Breast epithelium (tissue), 4 donors: ENCODE measurements at regions not wholly inside any gene's neighbourhood (a gene's known extent, or its start where the extent isn't known, plus 50 kb on each side); places are given as distances from the start of the nearest gene placed in this dataset.

ENCODE experiments used
- DNase-seq, 2 donors: peaks; one replicate each; pipeline ENCODE4 v3.0.0-alpha.2; 2019; ENCODE audit warnings: low spot score in 2 of 2
- H3K27ac ChIP-seq, 2 donors: fragments of 200-600 bp; sonication (generic) in 1 of 2; one replicate each; pipeline ENCODE4 v1.5.1; 2016 to 2019; ENCODE audit warnings: mild to moderate bottlenecking in 1 of 2
- H3K27me3 ChIP-seq, 2 donors: fragments of 200-600 bp; sonication (generic) in 1 of 2; one replicate each; pipeline versions ENCODE4 v1.5.1 to v1.6.0; 2017 to 2019; ENCODE audit warnings: control low read depth in 1 of 2, mild to moderate bottlenecking in 1 of 2
- H3K36me3 ChIP-seq: fragments of 200-600 bp; one replicate; pipeline ENCODE4 v1.5.1; 2019
- H3K4me1 ChIP-seq, 2 donors: fragments of 200-600 bp; sonication (generic); one replicate each; pipeline ENCODE4 v1.5.1; 2016 to 2019; ENCODE audit warnings: control low read depth in 1 of 2
- H3K4me3 ChIP-seq, 3 donors: fragments of 200-600 bp; sonication (generic); 1 replicate in 2 of 3; 2 replicates in 1 of 3; pipeline ENCODE4 v1.5.1; 2016 to 2019; ENCODE audit warnings: mild to moderate bottlenecking in 3 of 3, moderate library complexity in 2 of 3
- H3K9me3 ChIP-seq, 2 donors: fragments of 200-600 bp; sonication (generic) in 1 of 2; one replicate each; pipeline ENCODE4 v1.5.1; 2016 to 2019; ENCODE audit warnings: control low read depth in 1 of 2
- POLR2A ChIP-seq: fragments of 450-650 bp; IDR thresholded peaks from one replicate; pipeline ENCODE4 v1.6.1; 2016; ENCODE audit warnings: antibody characterized with exemption, mild to moderate bottlenecking, moderate library complexity
- POLR2AphosphoS5 ChIP-seq, 3 donors: sonication (generic); formaldehyde crosslinking; IDR thresholded peaks; one replicate each; pipeline ENCODE4 v1.6.1; 2017; ENCODE audit warnings: antibody characterized with exemption in 3 of 3
- intact Hi-C: fragments of 100-400 bp; cut with DNase I; formaldehyde crosslinking; loops from one replicate; pipeline ENCODE4 v1.15.1; 2023; ENCODE audit warnings: low total_unique reads
- TF ChIP-seq, protein P1 (sequence below), 3 donors: fragments of 450-650 bp; IDR thresholded peaks; one replicate each; pipeline ENCODE4 v1.5.1; 2016 to 2017; ENCODE audit warnings: antibody characterized with exemption in 3 of 3, mild to moderate bottlenecking in 3 of 3, moderate library complexity in 3 of 3

GRCh38 chr14:53796734-53797133 lies 159.9 kb downstream of the BMP4 start:
- TF ChIP-seq POLR2A (no peak), POLR2AphosphoS5 (IDR thresholded peaks at IDR 0.05) (no peak)
- TF ChIP-seq, protein P1, sequence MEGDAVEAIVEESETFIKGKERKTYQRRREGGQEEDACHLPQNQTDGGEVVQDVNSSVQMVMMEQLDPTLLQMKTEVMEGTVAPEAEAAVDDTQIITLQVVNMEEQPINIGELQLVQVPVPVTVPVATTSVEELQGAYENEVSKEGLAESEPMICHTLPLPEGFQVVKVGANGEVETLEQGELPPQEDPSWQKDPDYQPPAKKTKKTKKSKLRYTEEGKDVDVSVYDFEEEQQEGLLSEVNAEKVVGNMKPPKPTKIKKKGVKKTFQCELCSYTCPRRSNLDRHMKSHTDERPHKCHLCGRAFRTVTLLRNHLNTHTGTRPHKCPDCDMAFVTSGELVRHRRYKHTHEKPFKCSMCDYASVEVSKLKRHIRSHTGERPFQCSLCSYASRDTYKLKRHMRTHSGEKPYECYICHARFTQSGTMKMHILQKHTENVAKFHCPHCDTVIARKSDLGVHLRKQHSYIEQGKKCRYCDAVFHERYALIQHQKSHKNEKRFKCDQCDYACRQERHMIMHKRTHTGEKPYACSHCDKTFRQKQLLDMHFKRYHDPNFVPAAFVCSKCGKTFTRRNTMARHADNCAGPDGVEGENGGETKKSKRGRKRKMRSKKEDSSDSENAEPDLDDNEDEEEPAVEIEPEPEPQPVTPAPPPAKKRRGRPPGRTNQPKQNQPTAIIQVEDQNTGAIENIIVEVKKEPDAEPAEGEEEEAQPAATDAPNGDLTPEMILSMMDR (IDR thresholded peaks at IDR 0.05), result no peak
- intact Hi-C loops, result no loop called here
- no peak overlapping the region for H3K4me3 ChIP-seq
- H3K27me3 ChIP-seq, result no peaks in the 10 kb centered on the region
- no peaks in the 10 kb centered on the region for H3K36me3 ChIP-seq
- DNase-seq, result no peak
- no peak overlapping the region for H3K27ac ChIP-seq
- H3K4me1 ChIP-seq, result no peaks in the 10 kb centered on the region
- no peaks in the 10 kb centered on the region for H3K9me3 ChIP-seq

GRCh38 chr14:53793790-53794505 lies 162.7 kb downstream of the BMP4 start:
- no peaks in the 10 kb centered on the region for H3K4me1 ChIP-seq
- H3K4me3 ChIP-seq, result no peak overlapping the region
- no peaks in the 10 kb centered on the region for H3K27me3 ChIP-seq
- H3K36me3 ChIP-seq, result no peaks in the 10 kb centered on the region
- no peaks in the 10 kb centered on the region for H3K9me3 ChIP-seq
- TF ChIP-seq, protein P1 (IDR thresholded peaks at IDR 0.05), result no peak
- no peak for TF ChIP-seq POLR2AphosphoS5 (IDR thresholded peaks at IDR 0.05)
- TF ChIP-seq POLR2A, result no peak
- intact Hi-C loops, result no loop called here
- H3K27ac ChIP-seq, result no peak overlapping the region
- DNase-seq, result no peak

- Histone ChIP-seq H3K4me3 (no peak overlapping the region), H3K27me3 (no peaks in the 10 kb centered on the region), H3K36me3 (no peaks in the 10 kb centered on the region), H3K9me3 (no peaks in the 10 kb centered on the region), H3K4me1 (no peaks in the 10 kb centered on the region), H3K27ac (no peak overlapping the region)
- intact Hi-C loops, result no loop called here
- DNase-seq, result no peak
- no peak for TF ChIP-seq POLR2A
- TF ChIP-seq, protein P1 (IDR thresholded peaks at IDR 0.05), result no peak
- no peak for TF ChIP-seq POLR2AphosphoS5 (IDR thresholded peaks at IDR 0.05)
These were observed 163.7 kb downstream of the BMP4 start for GRCh38 chr14:53792909-53793308.

- intact Hi-C loops, result no loop called here
- no peaks in the 10 kb centered on the region for H3K4me1 ChIP-seq
- H3K9me3 ChIP-seq, result no peaks in the 10 kb centered on the region
- no peaks in the 10 kb centered on the region for H3K27me3 ChIP-seq
- no peak overlapping the region for H3K27ac ChIP-seq
- TF ChIP-seq, protein P1 (IDR thresholded peaks at IDR 0.05), result no peak
- no peak for TF ChIP-seq POLR2AphosphoS5 (IDR thresholded peaks at IDR 0.05)
- no peak for TF ChIP-seq POLR2A
- no peak overlapping the region for H3K4me3 ChIP-seq
- no peak for DNase-seq
- no peaks in the 10 kb centered on the region for H3K36me3 ChIP-seq
These were observed 165.7 kb downstream of the BMP4 start for GRCh38 chr14:53790731-53791500.

DNA sequence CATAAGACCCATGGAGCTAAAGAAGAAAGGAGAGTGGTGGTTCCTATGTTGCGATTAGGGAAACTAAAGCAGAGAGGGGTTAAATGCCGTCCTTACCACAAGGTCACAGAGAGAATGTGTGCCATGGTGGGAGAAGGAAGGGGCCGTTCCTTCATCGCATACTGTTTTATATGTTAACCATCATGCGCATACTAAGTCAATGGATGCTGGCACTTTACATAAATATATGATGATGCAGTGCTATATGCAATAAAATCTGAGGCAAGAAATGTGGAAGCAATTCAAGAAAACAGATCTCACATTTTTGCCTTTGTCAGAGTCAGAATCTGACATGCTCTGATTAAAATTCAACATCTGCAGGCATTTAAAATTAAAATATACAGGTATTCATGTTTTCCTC lies 168.1 kb downstream of the BMP4 start:
- no peak for TF ChIP-seq POLR2A
- TF ChIP-seq, protein P1 (IDR thresholded peaks at IDR 0.05), result no peak
- TF ChIP-seq POLR2AphosphoS5 (IDR thresholded peaks at IDR 0.05), result no peak
- Histone ChIP-seq H3K4me1 (no peaks in the 10 kb centered on the region), H3K9me3 (peaks cover 0 to 11% of the 10 kb centered on the region in 2 donors), H3K27ac (no peak overlapping the region), H3K36me3 (no peaks in the 10 kb centered on the region), H3K27me3 (no peaks in the 10 kb centered on the region), H3K4me3 (no peak overlapping the region)
- no peak for DNase-seq
- intact Hi-C loops, result no loop called here
